ENCODE measurements at regions not wholly inside any gene's neighbourhood (a gene's known extent, or its start where the extent isn't known, plus 50 kb on each side); places are given as distances from the start of the nearest gene placed in this dataset.

- TF ChIP-seq CTCF (IDR thresholded peaks at IDR 0.05) (no peak), ZFX (IDR thresholded peaks at IDR 0.05; ENCODE audit: borderline replicate concordance) (no peak)
Measured at GRCh38 chr5:17917465-17917864, 283.2 kb downstream of the TAF11L14 start.

Measured in 22Rv1 (cell line).